Erythroblast (primary cell): ENCODE measurements at regions not wholly inside any gene's neighbourhood (a gene's known extent, or its start where the extent isn't known, plus 50 kb on each side); places are given as distances from the start of the nearest gene placed in this dataset.

Source experiments
- GATA1 ChIP-seq: IDR thresholded peaks from 2 replicates; pipeline ENCODE4 v1.6.1; 2011; ENCODE audit warnings: low read depth, mild to moderate bottlenecking, control low read depth, low read length, moderate library complexity
- POLR2A ChIP-seq: IDR thresholded peaks from 2 replicates; pipeline ENCODE4 v1.6.1; 2011; ENCODE audit warnings: mild to moderate bottlenecking, low read length

DNA sequence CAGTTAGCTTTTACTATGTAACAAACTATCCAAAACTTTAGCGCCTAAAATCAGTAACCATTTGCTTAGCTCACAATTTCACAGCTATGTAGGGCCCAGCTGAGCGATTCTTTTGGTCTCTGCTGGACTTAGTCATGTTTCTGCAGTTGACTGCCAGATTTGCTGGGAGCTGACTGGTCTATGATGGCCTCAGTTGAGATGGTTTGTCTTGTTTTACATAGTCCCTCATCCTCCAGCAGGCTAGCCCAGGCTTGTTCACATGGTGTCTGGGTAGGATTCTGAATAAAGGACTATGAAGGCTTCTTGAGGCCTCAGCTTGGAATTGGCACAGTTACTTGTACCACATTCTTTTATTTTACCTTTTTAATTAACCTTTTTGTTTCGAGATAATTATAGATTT, 247.8 kb upstream of the CHD6 start:
- no peak for TF ChIP-seq POLR2A
- TF ChIP-seq GATA1: no peak
